MM.1S (cell line): ENCODE measurements at regions not wholly inside any gene's neighbourhood (a gene's known extent, or its start where the extent isn't known, plus 50 kb on each side); places are given as distances from the start of the nearest gene placed in this dataset.

Experiments
- CTCF ChIP-seq: fragments of 300-600 bp; sonication (generic); IDR thresholded peaks from 2 replicates; pipeline ENCODE4 v1.5.1; 2016; ENCODE audit warnings: antibody characterized with exemption, low read length, mixed read lengths
- EZH2phosphoT487 ChIP-seq: fragments of 300-600 bp; sonication (generic); IDR thresholded peaks from 2 replicates; pipeline ENCODE4 v1.6.1; 2018; ENCODE audit warnings: antibody characterized with exemption, low read length

DNA sequence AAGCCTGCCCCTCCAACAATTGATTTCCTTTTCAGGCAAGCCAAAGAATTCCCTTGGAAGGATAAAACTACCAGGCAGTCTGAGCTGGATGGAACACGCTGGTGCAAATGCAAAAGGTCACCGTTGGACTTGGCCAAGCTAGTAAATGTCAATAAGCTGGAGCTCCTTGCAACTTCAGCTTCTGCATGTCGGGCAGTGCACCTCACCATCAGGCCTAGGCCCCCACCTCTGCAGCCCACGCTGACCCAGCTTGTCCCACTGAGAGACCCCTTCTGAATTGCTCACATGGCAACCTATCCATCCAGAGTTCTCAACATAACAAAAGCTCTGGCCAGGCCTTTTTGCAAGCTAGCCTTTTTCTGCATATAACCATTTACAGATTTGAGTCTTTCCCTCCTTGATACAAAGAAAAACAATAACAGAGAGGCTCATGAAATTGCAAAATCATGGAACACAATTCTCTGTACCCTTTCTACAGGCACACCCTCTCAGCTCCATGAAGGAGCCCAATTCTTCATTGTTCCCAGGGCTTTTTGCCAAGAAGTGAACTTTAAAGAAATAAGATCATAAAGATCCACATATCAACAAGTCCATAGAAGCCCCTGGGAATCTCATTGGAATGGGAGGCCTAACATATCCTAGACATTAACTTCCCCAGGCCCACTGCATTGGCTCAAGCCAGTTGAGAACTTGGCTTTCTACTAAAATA, 123.9 kb upstream of the SLIT3 start:
- TF ChIP-seq CTCF, result no peak
- no peak for TF ChIP-seq EZH2phosphoT487
